Common myeloid progenitor, CD34-positive (primary cell): ENCODE measurements at regions not wholly inside any gene's neighbourhood (a gene's known extent, or its start where the extent isn't known, plus 50 kb on each side); places are given as distances from the start of the nearest gene placed in this dataset.
"Not testable (repeated sequence)": the region's sequence is repeated elsewhere in the genome, so short reads cannot be mapped to it uniquely, and the experiment has no call there.

Source experiments
- CTCF ChIA-PET: fragments of 350-600 bp; sonication (Branson Sonifier 250); formaldehyde crosslinking; loops from one replicate; lab custom pipeline; 2021; ENCODE audit warnings: antibody characterized with exemption; lab: Charles Lee
- POLR2A ChIA-PET: fragments of 350-600 bp; sonication (Branson Sonifier 250); formaldehyde crosslinking; loops from one replicate; lab custom pipeline; 2021; ENCODE audit warnings: antibody characterized with exemption; lab: Charles Lee
- DNase-seq, 3 donors: peaks; one replicate each; pipeline versions ENCODE4 v3.0.0 to v3.0.0-alpha.2; 2013
- H3K27ac ChIP-seq, 2 experiments: 1 replicate in 1 of 2; 2 replicates in 1 of 2; pipeline ENCODE4 v1.7.0; 2013; ENCODE audit warnings: inconsistent platforms in 2 of 2, low read length in 2 of 2, mild to moderate bottlenecking in 2 of 2, low read depth in 1 of 2, moderate library complexity in 1 of 2; ENCODE audit not compliant: severe bottlenecking in 2 of 2, insufficient read depth in 1 of 2, poor library complexity in 1 of 2
- H3K27me3 ChIP-seq, 5 experiments: replicated peaks in 2 of 5; 1 replicate in 3 of 5; 2 replicates in 2 of 5; pipeline versions ENCODE4 v1.6.1 to v1.7.0; 2013; ENCODE audit warnings: low read length in 4 of 5, mild to moderate bottlenecking in 2 of 5, moderate library complexity in 2 of 5, inconsistent platforms in 1 of 5; ENCODE audit not compliant: insufficient read depth in 5 of 5, control insufficient read depth in 4 of 5
- H3K36me3 ChIP-seq, 4 experiments: 1 replicate in 2 of 4; 2 replicates in 2 of 4; pipeline versions ENCODE4 v1.6.1 to v1.7.0; 2013; ENCODE audit warnings: low read length in 3 of 4, control low read depth in 1 of 4, mild to moderate bottlenecking in 1 of 4; ENCODE audit not compliant: control insufficient read depth in 4 of 4, insufficient read depth in 4 of 4
- H3K4me1 ChIP-seq, 4 experiments: 1 replicate in 3 of 4; 2 replicates in 1 of 4; pipeline versions ENCODE4 v1.6.1 to v1.7.1; 2013; ENCODE audit warnings: low read length in 3 of 4, mild to moderate bottlenecking in 3 of 4, control low read depth in 1 of 4, inconsistent platforms in 1 of 4, moderate library complexity in 1 of 4; ENCODE audit not compliant: control insufficient read depth in 4 of 4, insufficient read depth in 4 of 4; ENCODE audit errors: control extremely low read depth in 1 of 4
- H3K4me3 ChIP-seq, 7 experiments: 1 replicate in 4 of 7; 2 replicates in 3 of 7; pipeline versions ENCODE4 v1.5.1 to v1.7.0; 2013; ENCODE audit warnings: mild to moderate bottlenecking in 7 of 7, low read length in 6 of 7, moderate library complexity in 6 of 7, inconsistent platforms in 2 of 7, low read depth in 2 of 7, control low read depth in 1 of 7; ENCODE audit not compliant: insufficient read depth in 4 of 7, control insufficient read depth in 1 of 7; ENCODE audit errors: extremely low read depth in 1 of 7
- H3K9me3 ChIP-seq, 5 experiments: 1 replicate in 4 of 5; 2 replicates in 1 of 5; pipeline versions ENCODE4 v1.6.1 to v1.7.1; 2013; ENCODE audit warnings: low read length in 4 of 5, mild to moderate bottlenecking in 2 of 5, inconsistent platforms in 1 of 5, low read depth in 1 of 5, moderate library complexity in 1 of 5; ENCODE audit not compliant: control insufficient read depth in 4 of 5, insufficient read depth in 2 of 5; ENCODE audit errors: control extremely low read depth in 1 of 5
- WGBS: methylation state at CpG from one replicate; pipeline ENCODE4 v1.1.5; 2013; ENCODE audit not compliant: insufficient coverage; 5-methylcytosine and 5-hydroxymethylcytosine counted together

DNA sequence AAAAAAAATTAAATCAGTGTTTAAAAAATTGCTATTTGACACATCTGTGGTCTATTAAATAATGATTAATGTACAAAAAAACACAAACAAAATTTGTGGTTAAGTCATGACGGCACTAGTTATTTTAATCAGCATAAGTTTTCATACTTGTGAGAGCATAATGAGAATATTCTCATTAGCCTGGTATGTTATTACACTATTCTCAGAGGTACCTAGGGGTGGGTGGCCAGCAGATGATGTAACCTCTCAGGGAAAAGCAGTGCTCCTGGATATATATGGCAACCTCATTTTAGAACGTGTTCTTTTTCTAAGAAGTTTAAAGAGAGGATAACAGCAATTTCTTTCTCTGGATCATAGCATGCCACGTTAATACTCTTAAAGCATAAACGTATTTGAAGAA, 109.2 kb downstream of the GJA1 start:
- POLR2A ChIA-PET: no interaction called here
- WGBS: 100% methylated on average over 1 of the region's 4 CpGs

DNA sequence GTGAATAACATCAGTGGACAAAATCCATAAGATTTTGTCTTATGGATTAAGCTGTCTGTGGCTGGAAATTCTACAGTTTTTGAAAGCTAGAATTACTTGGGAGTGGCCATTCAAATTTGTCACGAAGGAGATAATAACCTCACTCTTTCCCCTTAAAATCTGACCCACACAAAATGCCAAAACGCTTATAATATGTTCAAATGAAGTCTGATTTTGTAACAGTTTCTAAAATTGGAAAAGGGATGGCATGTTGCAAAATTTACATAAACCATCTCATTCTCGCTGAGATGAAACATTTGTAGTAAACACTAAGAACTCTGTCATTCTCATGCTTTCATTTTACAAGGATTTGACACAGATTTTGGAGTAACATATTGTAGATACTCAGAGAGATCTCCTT, 112.7 kb downstream of the GJA1 start:
- Histone ChIP-seq H3K27ac (no peak overlapping the region), H3K4me1 (no peaks in the 10 kb centered on the region), H3K9me3 (no peaks in the 10 kb centered on the region), H3K27me3 (no peaks in the 10 kb centered on the region), H3K36me3 (no peaks in the 10 kb centered on the region), H3K4me3 (no peak overlapping the region)
- ChIA-PET POLR2A (no interaction called here), CTCF (interaction anchor here (1.0 kb wide), 2 partner anchors 15 to 17 kb away, joined by 3 read pairs; no protein-coding TSS in a partner anchor)
- DNase-seq: no peak
- WGBS: no CpG with 5 or more reads among the region's 3 CpGs

More for the DNA sequence above, 109.2 kb downstream of the GJA1 start:
- no peak overlapping the region for H3K27ac ChIP-seq
- no peaks in the 10 kb centered on the region for H3K27me3 ChIP-seq
- no peaks in the 10 kb centered on the region for H3K36me3 ChIP-seq
- H3K4me1 ChIP-seq: no peaks in the 10 kb centered on the region
- no peaks in the 10 kb centered on the region for H3K9me3 ChIP-seq
- no peak overlapping the region for H3K4me3 ChIP-seq
- DNase-seq: no peak
- CTCF ChIA-PET: no interaction called here

GRCh38 chr6:121549736-121550135, 114.3 kb downstream of the GJA1 start:
- POLR2A ChIA-PET: interaction anchor here (0.6 kb wide), 1 partner anchor 118 kb away, joined by 3 read pairs; no protein-coding TSS in a partner anchor
- CTCF ChIA-PET: no interaction called here

GRCh38 chr6:121550491-121551010, 115.1 kb downstream of the GJA1 start:
- Histone ChIP-seq H3K4me1 (no peaks in the 10 kb centered on the region), H3K9me3 (no peaks in the 10 kb centered on the region), H3K36me3 (no peaks in the 10 kb centered on the region), H3K27ac (no peak overlapping the region), H3K27me3 (no peaks in the 10 kb centered on the region), H3K4me3 (no peak overlapping the region)
- no peak for DNase-seq
- ChIA-PET POLR2A (no interaction called here), CTCF (no interaction called here)
- WGBS: 83% methylated on average over 3 of the region's 3 CpGs

More at GRCh38 chr6:121549736-121550135, 114.3 kb downstream of the GJA1 start:
- Histone ChIP-seq H3K4me1 (no peaks in the 10 kb centered on the region), H3K36me3 (no peaks in the 10 kb centered on the region), H3K9me3 (no peaks in the 10 kb centered on the region), H3K27me3 (no peaks in the 10 kb centered on the region), H3K27ac (no peak overlapping the region), H3K4me3 (no peak overlapping the region)
- WGBS: no CpG with 5 or more reads among the region's 3 CpGs
- DNase-seq: no peak

- Histone ChIP-seq H3K36me3 (no peaks in the 10 kb centered on the region), H3K9me3 (no peaks in the 10 kb centered on the region), H3K4me3 (no peak overlapping the region), H3K27ac (no peak overlapping the region), H3K4me1 (no peaks in the 10 kb centered on the region), H3K27me3 (no peaks in the 10 kb centered on the region)
- DNase-seq: no peak
- CTCF ChIA-PET: no interaction called here
- POLR2A ChIA-PET: no interaction called here
- 90% methylated on average over 2 of the region's 4 CpGs for WGBS
Measured at GRCh38 chr6:121555201-121555600, 119.8 kb downstream of the GJA1 start.

- POLR2A ChIA-PET, H3K4me3 ChIP-seq, H3K9me3 ChIP-seq, H3K36me3 ChIP-seq, H3K4me1 ChIP-seq, DNase-seq, H3K27ac ChIP-seq, H3K27me3 ChIP-seq: not testable (repeated sequence)
- 92% methylated on average over 2 of the region's 3 CpGs for WGBS
- CTCF ChIA-PET: interaction anchor here (0.7 kb wide), 1 partner anchor 478 kb away, joined by 3 read pairs; no protein-coding TSS in a partner anchor
Measured at GRCh38 chr6:121556149-121556548, 120.7 kb downstream of the GJA1 start.

GRCh38 chr6:121557146-121557940, 121.9 kb downstream of the GJA1 start:
- no peaks in the 10 kb centered on the region for H3K36me3 ChIP-seq
- no peaks in the 10 kb centered on the region for H3K27me3 ChIP-seq
- H3K4me1 ChIP-seq: no peaks in the 10 kb centered on the region
- POLR2A ChIA-PET: no interaction called here
- no peaks in the 10 kb centered on the region for H3K9me3 ChIP-seq
- H3K4me3 ChIP-seq: no peak overlapping the region
- 100% methylated on average over 2 of the region's 2 CpGs for WGBS
- CTCF ChIA-PET: no interaction called here
- DNase-seq: no peak
- no peak overlapping the region for H3K27ac ChIP-seq
